Skeletal muscle tissue (tissue), 3 donors: ENCODE measurements at regions not wholly inside any gene's neighbourhood (a gene's known extent, or its start where the extent isn't known, plus 50 kb on each side); places are given as distances from the start of the nearest gene placed in this dataset.

Experiments
- H3K27ac ChIP-seq: one replicate; pipeline ENCODE4 v1.7.0; 2013; ENCODE audit warnings: mild to moderate bottlenecking, low read depth, low read length, inconsistent platforms
- H3K27me3 ChIP-seq, 3 donors: one replicate each; pipeline ENCODE4 v1.7.0; 2013; ENCODE audit warnings: low read length in 3 of 3; ENCODE audit not compliant: control insufficient read depth in 3 of 3, insufficient read depth in 3 of 3
- H3K36me3 ChIP-seq, 3 donors: one replicate each; pipeline ENCODE4 v1.7.0; 2013; ENCODE audit warnings: low read length in 3 of 3; ENCODE audit not compliant: control insufficient read depth in 3 of 3, insufficient read depth in 3 of 3
- H3K4me1 ChIP-seq, 3 donors: one replicate each; pipeline ENCODE4 v1.7.0; 2013; ENCODE audit warnings: low read length in 3 of 3, mild to moderate bottlenecking in 3 of 3; ENCODE audit not compliant: control insufficient read depth in 3 of 3, insufficient read depth in 3 of 3
- H3K4me3 ChIP-seq, 3 donors: one replicate each; pipeline ENCODE4 v1.7.0; 2013; ENCODE audit warnings: low read length in 3 of 3
- H3K9ac ChIP-seq, 3 donors: one replicate each; pipeline ENCODE4 v1.7.0; 2013; ENCODE audit warnings: low read length in 3 of 3, mild to moderate bottlenecking in 3 of 3, moderate library complexity in 2 of 3, low read depth in 1 of 3
- H3K9me3 ChIP-seq, 3 donors: one replicate each; pipeline ENCODE4 v1.7.0; 2013; ENCODE audit warnings: low read length in 3 of 3; ENCODE audit not compliant: control insufficient read depth in 3 of 3
- donor health status: Osteomylitis.

- peaks cover 12 to 24% (median 17%) of the 10 kb centered on the region in 3 donors for H3K4me1 ChIP-seq
- H3K36me3 ChIP-seq: no peaks in the 10 kb centered on the region
- no peaks in the 10 kb centered on the region for H3K27me3 ChIP-seq
- no peak overlapping the region for H3K9ac ChIP-seq
- H3K27ac ChIP-seq: peak overlapping the region; percentile 44
- no peaks in the 10 kb centered on the region for H3K9me3 ChIP-seq
- no peak overlapping the region for H3K4me3 ChIP-seq
Observed at GRCh38 chr16:79528338-79528737, 72.2 kb downstream of the MAF start.

GRCh38 chr16:79523971-79524370, 76.6 kb downstream of the MAF start:
- no peak overlapping the region for H3K4me3 ChIP-seq
- no peak overlapping the region for H3K27ac ChIP-seq
- peaks cover 7 to 15% (median 11%) of the 10 kb centered on the region in 3 donors for H3K4me1 ChIP-seq
- H3K27me3 ChIP-seq: no peaks in the 10 kb centered on the region
- no peaks in the 10 kb centered on the region for H3K36me3 ChIP-seq
- no peaks in the 10 kb centered on the region for H3K9me3 ChIP-seq
- no peak overlapping the region for H3K9ac ChIP-seq

- H3K27me3 ChIP-seq: no peaks in the 10 kb centered on the region
Observed at GRCh38 chr16:79519448-79519847, 81.1 kb downstream of the MAF start.

GRCh38 chr16:79517156-79517555, 83.4 kb downstream of the MAF start:
- Histone ChIP-seq H3K27ac (no peak overlapping the region), H3K4me3 (no peak overlapping the region), H3K27me3 (no peaks in the 10 kb centered on the region), H3K36me3 (no peaks in the 10 kb centered on the region), H3K9ac (no peak overlapping the region), H3K4me1 (peaks cover 0 to 5% (median 0%) of the 10 kb centered on the region in 3 donors), H3K9me3 (no peaks in the 10 kb centered on the region)

More at GRCh38 chr16:79519448-79519847, 81.1 kb downstream of the MAF start:
- Histone ChIP-seq H3K4me3 (no peak overlapping the region), H3K36me3 (no peaks in the 10 kb centered on the region), H3K4me1 (peaks cover 0 to 5% (median 0%) of the 10 kb centered on the region in 3 donors), H3K27ac (no peak overlapping the region), H3K9me3 (no peaks in the 10 kb centered on the region), H3K9ac (no peak overlapping the region)

- peaks cover 13 to 18% (median 13%) of the 10 kb centered on the region in 3 donors for H3K4me1 ChIP-seq
- no peaks in the 10 kb centered on the region for H3K27me3 ChIP-seq
- H3K9ac ChIP-seq: no peak overlapping the region
- H3K4me3 ChIP-seq: no peak overlapping the region
- H3K36me3 ChIP-seq: no peaks in the 10 kb centered on the region
- no peak overlapping the region for H3K27ac ChIP-seq
- H3K9me3 ChIP-seq: no peaks in the 10 kb centered on the region
Observed at GRCh38 chr16:79510879-79511278, 89.7 kb downstream of the MAF start.

- Histone ChIP-seq H3K27ac (peak overlapping the region; percentile 33), H3K27me3 (no peaks in the 10 kb centered on the region), H3K9ac (no peak overlapping the region), H3K9me3 (no peaks in the 10 kb centered on the region), H3K4me3 (no peak overlapping the region), H3K36me3 (no peaks in the 10 kb centered on the region), H3K4me1 (peaks cover 13 to 18% (median 13%) of the 10 kb centered on the region in 3 donors)
Observed at GRCh38 chr16:79509906-79510305, 90.6 kb downstream of the MAF start.

- peak overlapping the region in 2 of 3 donors; percentile 51 to 68 for H3K9ac ChIP-seq
Observed at GRCh38 chr16:79509211-79509631, 91.3 kb downstream of the MAF start.

GRCh38 chr16:79508294-79508693, 92.2 kb downstream of the MAF start:
- Histone ChIP-seq H3K36me3 (no peaks in the 10 kb centered on the region), H3K4me1 (peaks cover 13 to 18% (median 13%) of the 10 kb centered on the region in 3 donors), H3K27ac (no peak overlapping the region), H3K27me3 (no peaks in the 10 kb centered on the region), H3K9me3 (no peaks in the 10 kb centered on the region), H3K9ac (no peak overlapping the region), H3K4me3 (no peak overlapping the region)

More at GRCh38 chr16:79509211-79509631, 91.3 kb downstream of the MAF start:
- no peaks in the 10 kb centered on the region for H3K9me3 ChIP-seq
- H3K36me3 ChIP-seq: no peaks in the 10 kb centered on the region
- peak overlapping the region in 1 of 3 donors; percentile 0 for H3K4me3 ChIP-seq
- peaks cover 13 to 18% (median 13%) of the 10 kb centered on the region in 3 donors for H3K4me1 ChIP-seq
- H3K27ac ChIP-seq: peak overlapping the region; percentile 33
- H3K27me3 ChIP-seq: no peaks in the 10 kb centered on the region

- H3K9ac ChIP-seq: no peak overlapping the region
- H3K4me3 ChIP-seq: no peak overlapping the region
- no peaks in the 10 kb centered on the region for H3K36me3 ChIP-seq
- H3K9me3 ChIP-seq: no peaks in the 10 kb centered on the region
- H3K27ac ChIP-seq: peak overlapping the region; percentile 26
- peaks cover 13 to 18% (median 15%) of the 10 kb centered on the region in 3 donors for H3K4me1 ChIP-seq
- no peaks in the 10 kb centered on the region for H3K27me3 ChIP-seq
Observed at GRCh38 chr16:79505344-79505743, 95.2 kb downstream of the MAF start.

- no peaks in the 10 kb centered on the region for H3K27me3 ChIP-seq
- H3K4me3 ChIP-seq: no peak overlapping the region
- H3K9ac ChIP-seq: no peak overlapping the region
- H3K27ac ChIP-seq: no peak overlapping the region
- H3K4me1 ChIP-seq: peaks cover 5 to 6% (median 6%) of the 10 kb centered on the region in 3 donors
- no peaks in the 10 kb centered on the region for H3K36me3 ChIP-seq
- H3K9me3 ChIP-seq: no peaks in the 10 kb centered on the region
Observed at GRCh38 chr16:79503511-79503910, 97.0 kb downstream of the MAF start.
